Osteoblast (primary cell): ENCODE measurements at regions not wholly inside any gene's neighbourhood (a gene's known extent, or its start where the extent isn't known, plus 50 kb on each side); places are given as distances from the start of the nearest gene placed in this dataset.

ENCODE experiments used
- DNase-seq: peaks from one replicate; pipeline ENCODE4 v3.0.0; 2011; ENCODE audit warnings: low spot score, mixed read lengths; ENCODE audit not compliant: insufficient read length; ENCODE audit errors: missing footprints
- H2AFZ ChIP-seq: 2 replicates; pipeline ENCODE4 v1.6.0; 2011; ENCODE audit warnings: mild to moderate bottlenecking, low read length
- H3K27ac ChIP-seq: 2 replicates; pipeline ENCODE4 v1.5.1; 2011; ENCODE audit warnings: mild to moderate bottlenecking, low read depth, low read length, moderate library complexity
- H3K27me3 ChIP-seq: 2 replicates; pipeline ENCODE4 v1.6.0; 2012; ENCODE audit warnings: mild to moderate bottlenecking, control low read depth, inconsistent platforms, low read length, moderate library complexity; ENCODE audit not compliant: insufficient read depth
- H3K36me3 ChIP-seq: 2 replicates; pipeline ENCODE4 v1.5.1; 2011; ENCODE audit warnings: mild to moderate bottlenecking, low read length, control low read depth, moderate library complexity; ENCODE audit not compliant: insufficient read depth
- H3K4me1 ChIP-seq: 2 replicates; pipeline ENCODE4 v1.5.1; 2011; ENCODE audit warnings: mild to moderate bottlenecking, low read length, control low read depth, moderate library complexity; ENCODE audit not compliant: insufficient read depth
- H3K4me2 ChIP-seq: 2 replicates; pipeline ENCODE4 v1.6.0; 2011; ENCODE audit warnings: mild to moderate bottlenecking, low read length; ENCODE audit not compliant: insufficient read depth
- H3K4me3 ChIP-seq: fragments of 200-600 bp; sonication (generic); 3 replicates; pipeline ENCODE4 v1.5.1; 2012; ENCODE audit warnings: mild to moderate bottlenecking, low read length, inconsistent platforms; ENCODE audit not compliant: insufficient read depth
- H3K79me2 ChIP-seq: 2 replicates; pipeline ENCODE4 v1.6.0; 2012; ENCODE audit warnings: mild to moderate bottlenecking, low read length, control low read depth, inconsistent platforms; ENCODE audit not compliant: insufficient read depth
- H3K9me3 ChIP-seq: 2 replicates; pipeline ENCODE4 v1.5.1; 2011; ENCODE audit warnings: low read depth, low read length, control low read depth
- H4K20me1 ChIP-seq: 2 replicates; pipeline ENCODE4 v1.6.0; 2012; ENCODE audit warnings: mild to moderate bottlenecking, low read length, control low read depth; ENCODE audit not compliant: insufficient read depth
- TF ChIP-seq, protein P1 (sequence below): IDR thresholded peaks from 2 replicates; pipeline ENCODE4 v1.5.1; 2011; ENCODE audit warnings: mild to moderate bottlenecking, low read depth, low read length, moderate library complexity; ENCODE audit errors: extremely low read depth

DNA sequence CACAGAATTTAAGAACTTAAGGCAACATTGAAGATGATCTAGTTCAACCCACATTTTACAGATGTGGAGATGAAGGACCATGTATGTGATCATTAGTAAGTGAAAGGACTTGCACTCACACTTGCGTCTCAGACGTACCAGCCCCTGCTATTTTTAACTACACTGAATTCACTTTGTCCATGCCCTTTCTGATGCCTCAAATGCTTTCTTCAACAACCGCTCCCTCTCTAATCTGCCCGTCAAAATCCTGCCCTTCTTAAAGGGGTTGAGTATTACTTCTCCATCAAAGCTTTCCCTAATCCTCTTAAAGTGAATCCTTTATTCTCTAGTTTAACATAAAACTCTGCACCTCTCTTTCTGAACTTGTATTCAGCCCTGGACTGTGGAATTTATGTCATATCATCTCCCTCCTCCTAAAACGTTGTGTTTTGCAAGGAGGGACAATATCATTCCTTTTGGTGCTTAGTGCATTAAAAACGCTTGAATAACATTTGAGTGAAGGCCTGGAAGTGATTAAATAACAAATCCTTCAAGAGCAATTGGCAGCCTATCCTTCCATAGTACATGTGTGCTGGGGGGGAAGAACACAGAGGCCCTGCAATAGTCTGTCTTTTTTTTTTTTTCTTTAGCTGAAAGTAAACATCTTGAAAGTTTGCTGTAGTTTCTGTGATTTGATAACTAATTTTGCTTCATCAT is 493.3 kb downstream of the LMO7 start:
- H4K20me1 ChIP-seq: no peaks in the 10 kb centered on the region
- no peak for DNase-seq
- H3K4me2 ChIP-seq: no peak overlapping the region
- H3K27me3 ChIP-seq: no peaks in the 10 kb centered on the region
- H3K27ac ChIP-seq: no peak overlapping the region
- H3K9me3 ChIP-seq: no peaks in the 10 kb centered on the region
- no peaks in the 10 kb centered on the region for H3K4me1 ChIP-seq
- H3K4me3 ChIP-seq: no peak overlapping the region
- H3K36me3 ChIP-seq: no peaks in the 10 kb centered on the region
- no peak overlapping the region for H2AFZ ChIP-seq
- H3K79me2 ChIP-seq: no peaks in the 10 kb centered on the region
- TF ChIP-seq, protein P1, sequence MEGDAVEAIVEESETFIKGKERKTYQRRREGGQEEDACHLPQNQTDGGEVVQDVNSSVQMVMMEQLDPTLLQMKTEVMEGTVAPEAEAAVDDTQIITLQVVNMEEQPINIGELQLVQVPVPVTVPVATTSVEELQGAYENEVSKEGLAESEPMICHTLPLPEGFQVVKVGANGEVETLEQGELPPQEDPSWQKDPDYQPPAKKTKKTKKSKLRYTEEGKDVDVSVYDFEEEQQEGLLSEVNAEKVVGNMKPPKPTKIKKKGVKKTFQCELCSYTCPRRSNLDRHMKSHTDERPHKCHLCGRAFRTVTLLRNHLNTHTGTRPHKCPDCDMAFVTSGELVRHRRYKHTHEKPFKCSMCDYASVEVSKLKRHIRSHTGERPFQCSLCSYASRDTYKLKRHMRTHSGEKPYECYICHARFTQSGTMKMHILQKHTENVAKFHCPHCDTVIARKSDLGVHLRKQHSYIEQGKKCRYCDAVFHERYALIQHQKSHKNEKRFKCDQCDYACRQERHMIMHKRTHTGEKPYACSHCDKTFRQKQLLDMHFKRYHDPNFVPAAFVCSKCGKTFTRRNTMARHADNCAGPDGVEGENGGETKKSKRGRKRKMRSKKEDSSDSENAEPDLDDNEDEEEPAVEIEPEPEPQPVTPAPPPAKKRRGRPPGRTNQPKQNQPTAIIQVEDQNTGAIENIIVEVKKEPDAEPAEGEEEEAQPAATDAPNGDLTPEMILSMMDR: no peak

DNA sequence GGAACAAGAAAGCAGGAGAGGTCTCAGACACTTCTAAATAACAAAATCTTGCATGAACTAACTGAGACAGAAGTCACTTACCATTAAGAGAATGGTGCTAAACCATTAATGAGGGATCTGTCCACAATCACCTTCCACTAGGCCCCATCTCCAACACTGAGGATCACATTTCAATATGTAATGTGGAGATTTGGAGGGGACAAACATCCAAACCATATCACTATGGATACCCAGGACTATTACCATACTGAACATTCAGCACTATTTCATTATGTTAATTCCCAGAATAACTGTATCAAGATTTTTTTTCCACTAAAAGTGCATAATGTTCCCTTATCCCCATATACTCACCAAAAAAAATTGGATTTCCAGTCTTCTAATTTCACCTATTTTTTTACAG is 491.8 kb downstream of the LMO7 start:
- TF ChIP-seq, protein P1: no peak
- H3K36me3 ChIP-seq: no peaks in the 10 kb centered on the region

DNA sequence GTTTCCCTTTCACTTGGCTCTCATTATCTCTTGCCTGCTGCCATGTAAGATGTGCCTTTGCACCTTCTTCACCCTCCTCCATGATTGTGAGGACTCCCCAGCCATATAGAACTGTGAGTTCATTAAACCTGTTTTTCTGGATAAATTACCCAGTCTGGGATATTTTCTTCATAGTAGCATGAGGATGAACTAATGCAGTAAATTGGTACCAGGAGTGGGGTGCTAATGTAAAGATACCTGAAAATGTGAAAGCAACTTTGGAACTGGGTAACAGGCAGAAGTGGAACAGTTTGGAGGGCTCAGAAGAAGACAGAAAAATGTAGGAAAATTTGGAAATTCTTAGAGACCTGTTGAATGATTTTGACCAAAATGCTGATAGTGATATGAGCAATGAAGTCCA is 487.4 kb downstream of the LMO7 start:
- TF ChIP-seq, protein P1: no peak
- no peaks in the 10 kb centered on the region for H4K20me1 ChIP-seq
- no peak overlapping the region for H3K4me2 ChIP-seq
- no peaks in the 10 kb centered on the region for H3K27me3 ChIP-seq
- no peak overlapping the region for H3K27ac ChIP-seq
- no peaks in the 10 kb centered on the region for H3K36me3 ChIP-seq
- no peak overlapping the region for H3K4me3 ChIP-seq
- H3K9me3 ChIP-seq: no peaks in the 10 kb centered on the region
- H3K79me2 ChIP-seq: no peaks in the 10 kb centered on the region
- H2AFZ ChIP-seq: no peak overlapping the region
- DNase-seq: no peak
- no peaks in the 10 kb centered on the region for H3K4me1 ChIP-seq

More for the DNA sequence above, 491.8 kb downstream of the LMO7 start:
- no peak for DNase-seq
- no peaks in the 10 kb centered on the region for H3K4me1 ChIP-seq
- no peak overlapping the region for H2AFZ ChIP-seq
- H3K9me3 ChIP-seq: no peaks in the 10 kb centered on the region
- H3K4me3 ChIP-seq: no peak overlapping the region
- no peaks in the 10 kb centered on the region for H3K27me3 ChIP-seq
- H3K79me2 ChIP-seq: no peaks in the 10 kb centered on the region
- H4K20me1 ChIP-seq: no peaks in the 10 kb centered on the region
- H3K27ac ChIP-seq: no peak overlapping the region
- no peak overlapping the region for H3K4me2 ChIP-seq

DNA sequence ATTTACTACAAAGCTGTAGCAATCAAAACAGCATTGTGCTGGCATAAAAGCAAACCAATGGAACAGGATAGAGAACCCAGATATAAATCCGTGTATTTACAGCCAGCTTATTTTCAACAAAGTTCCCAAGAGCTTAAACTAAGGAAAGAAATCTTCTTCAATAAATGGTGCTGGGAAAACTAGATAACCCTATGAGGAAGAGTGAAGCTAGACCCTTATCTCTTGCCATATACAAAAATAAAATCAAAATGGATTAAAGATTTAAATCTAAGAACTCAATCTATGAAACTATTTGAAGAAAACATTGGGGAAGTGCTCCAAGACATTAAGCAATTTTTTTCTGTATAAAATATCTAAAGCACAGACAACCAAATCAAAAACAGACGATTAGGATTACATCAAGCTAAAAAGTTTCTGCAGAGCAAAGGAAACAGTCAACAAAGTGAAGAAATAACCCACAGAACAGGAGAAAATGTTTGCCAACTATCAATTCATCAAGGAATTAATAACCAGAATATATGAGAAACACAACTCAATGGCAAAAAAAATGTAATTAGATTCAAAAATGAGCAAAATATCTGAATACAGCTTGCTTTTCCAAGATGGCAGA is 480.7 kb downstream of the LMO7 start:
- Histone ChIP-seq H3K27me3 (no peaks in the 10 kb centered on the region), H3K27ac (no peak overlapping the region), H3K36me3 (no peaks in the 10 kb centered on the region), H3K4me3 (no peak overlapping the region), H4K20me1 (no peaks in the 10 kb centered on the region), H3K4me2 (no peak overlapping the region), H3K4me1 (no peaks in the 10 kb centered on the region), H3K9me3 (no peaks in the 10 kb centered on the region), H3K79me2 (no peaks in the 10 kb centered on the region), H2AFZ (no peak overlapping the region)
- TF ChIP-seq, protein P1: no peak
- DNase-seq: no peak
